ENCODE measurements at regions not wholly inside any gene's neighbourhood (a gene's known extent, or its start where the extent isn't known, plus 50 kb on each side); places are given as distances from the start of the nearest gene placed in this dataset.

GRCh38 chr10:26385443-26385842 is 52.7 kb upstream of the APBB1IP start:
- H4K20me1 ChIP-seq (replicated peaks; ENCODE audit: control insufficient read depth, insufficient read depth, low read length) = no peaks in the 10 kb centered on the region
- no peak overlapping the region for H3K27ac ChIP-seq (ENCODE audit: extremely low read depth, low read depth, low read length)
- no peak overlapping the region for H2AFZ ChIP-seq (ENCODE audit: low read depth, low read length)
- FAIRE-seq (no peak), DNase-seq (ENCODE audit: extremely low read depth in 1 of 4, low spot score in 3 of 4) (no peak), ATAC-seq (no peak)
- peaks cover 2% of the 10 kb centered on the region; the same call in 1 of the 2 replicates for H3K9me3 ChIP-seq (replicated peaks; ENCODE audit: control insufficient read depth, insufficient read depth, low read depth, low read length)
- ChIA-PET POLR2A (no interaction called here), CTCF (ENCODE audit: low intra/inter-chr PET ratio) (no interaction called here)
- in situ Hi-C loops (cut with MboI) (no loop called here), intact Hi-C loops (cut with micrococcal nuclease) (no loop called here)
- no peaks in the 10 kb centered on the region; a peak in 1 of 5 replicates for H3K4me1 ChIP-seq (replicated peaks in 1 of 2; ENCODE audit: control insufficient read depth in 2 of 2, insufficient read depth in 2 of 2, low read length in 2 of 2)
- H3K4me3 ChIP-seq = no peak overlapping the region
- no peak overlapping the region for H3K4me2 ChIP-seq (ENCODE audit: insufficient read depth, low read length)
- no peak overlapping the region for H3K9ac ChIP-seq (ENCODE audit: insufficient read depth in 1 of 2, low read depth in 2 of 2, low read length in 2 of 2)
- H3K79me2 ChIP-seq (ENCODE audit: control insufficient read depth, insufficient read depth, low read length) = no peaks in the 10 kb centered on the region
- TF ChIP-seq CEBPG (CRISPR knock-in tag; IDR thresholded peaks at IDR 0.05) = no peak
- no peak for TF ChIP-seq CEBPG (tag; conservative IDR thresholded peaks at IDR 0.05 in 1 of 2, IDR thresholded peaks at IDR 0.05 in 1 of 2)
- no peak for TF ChIP-seq ZBTB26 (CRISPR knock-in tag; IDR thresholded peaks at IDR 0.05)
- TF ChIP-seq, protein P1, sequence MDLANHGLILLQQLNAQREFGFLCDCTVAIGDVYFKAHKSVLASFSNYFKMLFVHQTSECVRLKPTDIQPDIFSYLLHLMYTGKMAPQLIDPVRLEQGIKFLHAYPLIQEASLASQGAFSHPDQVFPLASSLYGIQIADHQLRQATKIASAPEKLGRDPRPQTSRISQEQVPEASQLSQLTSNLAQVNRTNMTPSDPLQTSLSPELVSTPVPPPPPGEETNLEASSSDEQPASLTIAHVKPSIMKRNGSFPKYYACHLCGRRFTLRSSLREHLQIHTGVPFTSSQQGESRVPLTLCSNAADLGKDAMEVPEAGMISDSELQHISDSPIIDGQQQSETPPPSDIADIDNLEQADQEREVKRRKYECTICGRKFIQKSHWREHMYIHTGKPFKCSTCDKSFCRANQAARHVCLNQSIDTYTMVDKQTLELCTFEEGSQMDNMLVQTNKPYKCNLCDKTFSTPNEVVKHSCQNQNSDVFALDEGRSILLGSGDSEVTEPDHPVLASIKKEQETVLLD (IDR thresholded peaks at IDR 0.05) = no peak
- no peak for TF ChIP-seq THAP12 (CRISPR knock-in tag; IDR thresholded peaks at IDR 0.05)
- no peak for TF ChIP-seq ZKSCAN8 (CRISPR knock-in tag; IDR thresholded peaks at IDR 0.05)
- TF ChIP-seq TRIM24 (IDR thresholded peaks at IDR 0.05) = no peak
- TF ChIP-seq MAFK (IDR thresholded peaks at IDR 0.05; ENCODE audit: low read length) = no peak
- TF ChIP-seq GTF2B (IDR thresholded peaks at IDR 0.05; ENCODE audit: extremely low read depth, insufficient read length) = no peak
- BruUV-seq (replicated peaks) = no TSS peak
- H3K9me1 ChIP-seq (ENCODE audit: control insufficient read depth, insufficient read depth, low read length) = no peaks in the 10 kb centered on the region
- H3K36me3 ChIP-seq (ENCODE audit: control insufficient read depth, insufficient read depth, low read length) = no peaks in the 10 kb centered on the region
- WGBS (ENCODE audit: insufficient coverage, low coverage, missing lambda C conversion rate) = 0% methylated on average over 4 of the region's 4 CpGs
- no peaks in the 10 kb centered on the region; a peak in 1 of 5 replicates for H3K27me3 ChIP-seq (ENCODE audit: control insufficient read depth in 2 of 2, insufficient read depth in 2 of 2, low read length in 2 of 2)

All from K562 (cell line).